ENCODE measurements at regions not wholly inside any gene's neighbourhood (a gene's known extent, or its start where the extent isn't known, plus 50 kb on each side); places are given as distances from the start of the nearest gene placed in this dataset.

- TF ChIP-seq, protein P1, sequence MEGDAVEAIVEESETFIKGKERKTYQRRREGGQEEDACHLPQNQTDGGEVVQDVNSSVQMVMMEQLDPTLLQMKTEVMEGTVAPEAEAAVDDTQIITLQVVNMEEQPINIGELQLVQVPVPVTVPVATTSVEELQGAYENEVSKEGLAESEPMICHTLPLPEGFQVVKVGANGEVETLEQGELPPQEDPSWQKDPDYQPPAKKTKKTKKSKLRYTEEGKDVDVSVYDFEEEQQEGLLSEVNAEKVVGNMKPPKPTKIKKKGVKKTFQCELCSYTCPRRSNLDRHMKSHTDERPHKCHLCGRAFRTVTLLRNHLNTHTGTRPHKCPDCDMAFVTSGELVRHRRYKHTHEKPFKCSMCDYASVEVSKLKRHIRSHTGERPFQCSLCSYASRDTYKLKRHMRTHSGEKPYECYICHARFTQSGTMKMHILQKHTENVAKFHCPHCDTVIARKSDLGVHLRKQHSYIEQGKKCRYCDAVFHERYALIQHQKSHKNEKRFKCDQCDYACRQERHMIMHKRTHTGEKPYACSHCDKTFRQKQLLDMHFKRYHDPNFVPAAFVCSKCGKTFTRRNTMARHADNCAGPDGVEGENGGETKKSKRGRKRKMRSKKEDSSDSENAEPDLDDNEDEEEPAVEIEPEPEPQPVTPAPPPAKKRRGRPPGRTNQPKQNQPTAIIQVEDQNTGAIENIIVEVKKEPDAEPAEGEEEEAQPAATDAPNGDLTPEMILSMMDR (IDR thresholded peaks at IDR 0.05), result no peak
- no peak for TF ChIP-seq POLR2A (IDR thresholded peaks at IDR 0.05)
These were observed 74.6 kb downstream of the GLRX5 start for GRCh38 chr14:95609398-95609990.
